HUDEP-2 (cell line): ENCODE measurements at regions not wholly inside any gene's neighbourhood (a gene's known extent, or its start where the extent isn't known, plus 50 kb on each side); places are given as distances from the start of the nearest gene placed in this dataset.
"Not testable (repeated sequence)": the region's sequence is repeated elsewhere in the genome, so short reads cannot be mapped to it uniquely, and the experiment has no call there.

Experiments
- DNase-seq, 76 experiments: peaks; one replicate each; lab custom pipeline; 2025; ENCODE audit not compliant: unreplicated experiment in 76 of 76; lab: John Stamatoyannopoulos, UW

DNA sequence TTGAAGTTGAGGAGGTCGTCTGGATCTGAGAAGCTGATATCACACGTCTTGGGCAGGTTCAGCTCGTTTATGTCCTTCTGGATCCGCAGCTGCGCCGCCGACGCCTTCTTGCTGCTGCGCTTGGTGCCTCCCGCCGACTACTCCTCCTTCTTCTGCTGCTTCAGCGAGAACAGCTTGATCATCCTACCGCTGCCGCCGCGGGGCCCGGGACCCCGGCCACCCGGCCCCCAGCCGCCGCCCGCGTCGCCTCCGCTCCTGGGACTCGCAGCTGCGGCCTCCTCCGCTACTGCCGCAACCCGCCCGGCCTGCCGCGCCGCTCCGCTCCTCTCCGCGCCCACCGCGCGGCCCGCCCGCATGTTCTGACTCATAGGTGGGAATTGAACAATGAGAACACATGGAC, 1710.6 kb downstream of the TP53TG3F start:
- DNase-seq = not testable (repeated sequence)

DNA sequence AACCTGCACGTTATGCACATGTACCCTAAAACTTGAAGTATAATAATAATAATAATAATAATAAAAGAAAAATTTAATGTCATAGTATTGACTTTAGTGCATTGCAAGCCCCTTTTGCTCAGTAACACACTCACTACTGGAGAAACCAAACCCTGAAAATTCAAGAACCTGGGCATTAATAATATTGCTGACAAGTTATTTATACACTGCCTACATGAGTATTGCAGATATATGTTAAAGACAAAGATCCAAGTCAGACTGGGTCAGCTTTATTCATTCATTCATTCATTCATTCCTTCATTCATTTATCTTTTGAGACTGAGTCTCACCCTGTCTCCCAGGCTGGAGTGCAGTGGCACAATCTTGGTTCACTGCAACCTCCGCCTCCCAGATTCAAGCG, 1711.2 kb downstream of the TP53TG3F start:
- DNase-seq = no peak

DNA sequence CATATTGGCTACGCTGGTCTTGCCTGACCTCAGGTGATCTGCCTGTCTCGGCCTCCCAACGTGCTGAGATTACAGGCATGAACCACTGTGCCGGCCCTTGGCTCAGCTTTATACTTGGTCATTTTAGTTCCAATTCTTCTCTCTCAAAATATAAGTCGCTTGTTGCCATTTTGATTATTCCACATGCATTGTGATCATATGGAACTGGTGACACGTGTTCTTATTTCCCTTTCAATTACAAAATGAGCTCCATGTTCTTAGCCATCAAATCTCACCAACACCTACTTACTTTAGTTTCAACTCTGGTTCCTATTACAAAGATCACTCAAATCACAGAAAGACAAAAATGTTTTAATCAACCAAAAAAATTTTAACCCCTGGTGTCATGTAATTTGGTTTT, 1711.7 kb downstream of the TP53TG3F start:
- no peak for DNase-seq

DNA sequence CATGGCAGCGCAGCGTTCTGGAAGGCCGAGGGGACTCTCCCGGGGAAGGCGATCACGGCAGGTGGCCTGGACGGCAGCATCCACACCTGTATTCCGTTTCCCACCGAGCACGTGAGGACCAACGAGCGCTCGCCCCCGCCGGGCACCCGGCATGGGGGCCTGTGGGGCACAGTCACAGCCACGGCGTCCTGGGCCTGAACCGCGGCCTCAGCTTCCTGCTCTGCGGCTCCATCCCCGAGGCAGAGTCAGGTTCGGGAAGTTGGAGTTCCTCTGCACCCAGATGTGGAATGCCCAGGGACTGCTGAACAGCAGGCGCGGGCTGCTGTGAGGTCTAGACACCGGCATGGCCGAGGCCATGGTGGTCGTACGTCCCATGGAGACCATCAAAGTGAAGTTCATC, 1713.9 kb downstream of the TP53TG3F start:
- DNase-seq = no peak

DNA sequence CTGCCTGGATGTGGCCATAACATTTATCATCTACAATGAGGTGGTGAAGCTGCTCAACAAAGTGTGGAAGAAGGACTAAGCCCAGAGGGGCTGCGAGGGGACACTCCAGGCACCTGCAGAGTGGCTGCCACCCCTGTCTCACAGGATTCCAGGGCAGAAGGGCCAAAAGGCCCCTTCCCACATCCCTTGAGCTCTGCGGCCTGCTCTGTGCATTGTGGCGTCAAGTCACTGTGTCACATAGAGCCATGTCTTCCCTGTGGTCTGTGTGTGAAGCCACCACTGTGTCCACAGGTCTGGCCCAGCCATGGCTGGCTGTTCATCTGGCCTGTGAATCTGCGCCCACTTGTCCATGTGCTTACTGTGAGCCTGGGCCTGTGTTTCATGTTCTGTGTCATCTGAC, 1714.6 kb downstream of the TP53TG3F start:
- DNase-seq = no peak

DNA sequence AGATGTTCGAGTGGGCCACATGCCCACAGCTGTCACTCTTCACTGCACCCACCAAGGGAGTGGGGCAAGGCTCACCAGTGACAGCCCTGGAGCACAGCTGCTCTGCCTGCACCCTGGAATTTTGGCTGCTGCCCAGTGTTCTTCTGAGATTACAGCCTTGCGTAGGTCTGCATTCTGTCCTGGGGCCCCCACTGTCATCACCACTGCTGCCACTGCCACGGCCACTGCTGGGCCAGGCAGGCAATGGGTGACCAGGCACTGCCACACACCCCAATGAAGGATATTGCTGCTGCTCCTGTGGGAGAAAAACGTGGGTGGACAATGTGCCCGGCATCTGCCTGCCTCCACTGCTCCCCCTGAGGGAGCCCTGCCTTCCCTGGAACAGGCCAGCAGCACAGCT, 1717.0 kb downstream of the TP53TG3F start:
- no peak for DNase-seq

DNA sequence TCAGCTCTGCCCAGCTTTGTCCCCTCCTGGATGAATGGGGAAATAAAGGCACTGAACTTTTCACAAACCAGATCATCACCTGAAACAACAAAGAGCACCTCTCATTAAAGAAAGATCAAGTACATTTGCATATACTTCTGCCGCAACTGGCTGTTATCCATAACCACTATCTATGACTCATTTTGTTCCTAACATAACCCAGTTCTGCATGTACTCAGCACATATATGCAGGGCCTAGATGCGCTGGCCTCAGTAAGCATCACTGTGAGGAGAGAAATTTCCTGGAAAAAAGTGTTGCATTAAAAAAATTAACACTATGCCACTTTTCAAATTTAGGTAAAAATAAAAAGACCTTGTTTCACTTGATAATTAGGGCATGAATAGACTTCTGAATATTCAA, 1718.4 kb downstream of the TP53TG3F start:
- no peak for DNase-seq

DNA sequence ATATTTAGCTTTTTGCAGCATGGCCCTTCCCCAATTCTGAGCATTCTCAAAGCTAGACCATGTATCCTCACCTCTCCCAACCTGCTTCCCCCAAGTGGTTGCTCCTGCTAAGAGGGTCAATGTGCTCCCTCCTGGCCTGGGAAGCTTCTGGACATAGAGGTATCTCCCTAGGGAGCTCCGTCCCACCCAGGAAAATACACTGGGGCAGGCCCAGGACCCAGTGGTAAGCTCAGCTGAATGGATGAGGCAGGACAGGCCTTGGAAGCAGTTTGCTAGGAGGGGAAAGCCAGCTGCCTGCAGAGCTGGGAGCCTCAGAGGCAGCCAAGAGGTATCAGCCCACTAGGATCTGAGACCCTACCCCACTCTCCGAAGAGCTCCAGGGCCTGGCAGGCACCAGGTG, 1721.6 kb downstream of the TP53TG3F start:
- no peak for DNase-seq

DNA sequence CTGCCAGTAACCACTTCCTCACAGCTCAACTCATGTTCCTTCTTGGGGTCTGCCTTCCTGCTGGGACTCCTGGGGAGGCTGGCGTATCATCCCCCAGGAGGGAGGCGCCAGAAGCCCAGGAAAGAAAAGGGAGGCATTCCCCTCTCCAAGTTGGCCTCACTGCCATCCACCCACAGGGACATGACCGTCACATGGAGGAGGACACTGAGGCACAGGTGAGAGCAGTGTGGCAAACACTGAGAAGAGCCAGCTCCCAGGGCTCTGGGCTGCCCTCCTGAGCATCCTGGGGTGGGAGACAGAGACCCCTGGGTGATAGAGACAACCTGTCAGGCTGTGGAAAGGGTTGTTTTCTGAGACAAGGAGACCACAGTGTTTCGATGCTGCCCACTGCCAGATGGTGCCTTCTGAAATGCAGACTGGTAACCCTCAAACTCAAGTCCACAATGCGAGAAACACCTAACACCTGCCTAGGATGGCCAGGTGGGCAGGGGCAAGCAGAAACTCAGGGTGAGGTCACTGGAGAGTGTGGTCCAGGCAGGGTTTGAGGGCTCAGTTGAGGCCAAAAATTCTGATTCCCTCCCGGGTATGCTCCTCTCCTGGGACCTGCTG, 1722.1 kb downstream of the TP53TG3F start:
- DNase-seq = no peak

DNA sequence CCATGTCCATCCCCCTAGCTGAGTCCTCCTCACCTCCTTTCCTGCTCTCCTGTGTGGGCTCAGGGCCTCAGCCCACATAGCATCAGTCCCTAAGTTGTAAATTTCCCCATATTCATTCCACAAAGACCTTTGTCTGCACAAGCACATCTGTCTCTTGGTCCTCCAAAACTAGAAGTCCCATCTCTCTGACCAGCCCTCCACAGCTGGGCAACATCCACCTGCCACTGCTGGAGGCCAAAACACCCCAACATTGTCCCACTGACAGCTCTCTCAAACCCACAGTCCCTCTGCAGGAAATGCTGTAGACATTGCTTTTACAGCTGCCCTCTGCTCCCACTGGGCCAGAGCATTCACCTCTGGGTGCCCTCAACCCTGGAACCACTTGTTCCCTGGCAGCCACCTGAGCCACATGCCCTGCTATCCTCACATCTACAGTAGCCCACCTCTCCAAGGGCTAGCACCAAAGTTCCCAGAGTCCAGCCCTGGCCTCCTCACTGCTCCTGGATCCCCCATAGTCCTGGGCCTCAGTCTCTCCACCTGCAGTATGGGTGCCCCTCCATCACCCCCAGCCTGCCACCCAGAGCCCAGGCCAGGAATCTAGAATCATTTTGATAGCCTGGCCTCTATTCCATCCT, 1722.7 kb downstream of the TP53TG3F start:
- DNase-seq = no peak

DNA sequence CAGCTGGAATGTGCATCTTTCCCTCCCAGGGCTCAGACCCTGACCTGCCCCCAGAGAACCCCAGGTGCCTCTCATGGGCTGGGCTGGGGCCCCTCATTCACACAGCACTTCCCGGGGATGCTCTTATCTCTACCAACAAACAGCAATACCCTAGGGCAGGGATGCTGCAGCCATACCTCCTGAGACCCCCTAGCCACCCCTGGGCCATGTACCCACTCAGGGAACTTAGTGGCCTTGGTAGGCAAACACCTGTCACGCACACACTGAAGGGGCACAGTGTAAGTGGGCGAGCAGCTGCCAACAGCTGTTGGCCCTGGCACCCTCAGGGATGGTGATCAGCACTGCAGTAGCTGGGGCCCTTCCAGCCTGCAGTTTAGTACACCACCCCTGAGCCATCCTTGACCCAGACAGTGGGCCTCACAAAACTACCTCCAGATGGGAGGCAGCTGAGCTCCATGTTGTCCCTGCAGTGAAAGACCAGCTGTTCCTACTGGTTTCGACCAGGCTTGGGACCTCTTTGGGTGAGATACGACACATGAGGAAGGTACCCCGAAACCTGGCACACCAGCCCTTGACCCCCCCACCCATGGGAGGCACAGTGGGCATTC, 1723.6 kb downstream of the TP53TG3F start:
- DNase-seq = no peak

DNA sequence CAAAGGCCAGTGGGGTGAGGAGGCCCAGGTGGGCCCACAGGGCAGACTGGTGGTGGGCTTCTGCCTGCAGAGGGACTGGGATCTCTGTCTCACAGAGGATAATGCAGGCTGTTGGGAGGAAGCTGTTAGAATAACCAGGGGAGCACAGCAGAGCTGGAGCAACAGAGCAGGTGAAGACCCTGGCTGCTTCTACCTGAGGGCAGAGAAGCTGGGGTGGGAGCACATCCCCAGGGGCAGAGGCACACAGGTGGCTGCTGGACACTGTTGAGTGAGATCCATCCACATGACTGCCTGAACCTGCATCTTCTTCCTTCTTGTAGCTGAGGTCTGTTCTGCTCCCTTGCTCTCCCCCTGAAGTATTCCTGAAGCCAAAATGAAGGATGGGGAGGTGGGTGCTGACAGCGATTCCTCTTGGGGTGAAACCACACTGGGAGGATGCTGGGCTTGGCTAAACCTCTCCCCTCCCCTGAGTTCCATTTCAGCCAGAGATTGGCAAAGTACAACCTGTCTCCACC, 1725.0 kb downstream of the TP53TG3F start:
- DNase-seq = no peak

DNA sequence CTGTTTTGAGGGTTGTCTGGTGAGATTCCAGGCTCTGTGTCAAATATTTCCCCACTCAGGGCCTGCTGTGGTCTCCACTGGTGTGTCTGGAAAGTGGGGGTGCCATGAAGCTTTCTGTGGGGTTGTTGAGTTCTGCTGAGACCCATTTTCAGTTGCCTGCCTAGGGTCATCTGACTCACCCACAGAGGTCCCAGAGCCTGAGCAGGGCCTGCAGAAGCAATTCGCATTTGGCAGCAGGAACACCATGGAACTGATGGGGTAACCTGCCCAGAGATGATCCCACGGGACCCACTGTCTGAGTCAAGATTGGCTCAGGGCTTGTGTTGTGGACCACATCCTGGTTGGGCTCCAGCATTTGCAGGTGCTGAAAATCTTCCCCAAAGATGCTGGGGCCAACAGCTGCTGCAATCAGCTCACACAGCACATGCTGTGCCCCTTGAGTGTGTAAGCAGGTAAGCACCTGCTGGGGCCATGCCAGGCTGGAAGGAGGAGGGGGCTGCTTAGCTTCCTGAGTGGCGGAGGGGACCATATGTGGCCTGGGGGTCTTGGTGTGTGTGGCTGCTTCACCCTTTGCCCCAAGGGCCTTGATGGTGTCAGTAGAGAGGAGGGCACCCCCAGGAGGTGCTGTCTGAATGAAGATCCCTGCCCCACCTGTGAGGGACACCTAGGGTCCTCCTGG, 1726.1 kb downstream of the TP53TG3F start:
- DNase-seq = no peak

DNA sequence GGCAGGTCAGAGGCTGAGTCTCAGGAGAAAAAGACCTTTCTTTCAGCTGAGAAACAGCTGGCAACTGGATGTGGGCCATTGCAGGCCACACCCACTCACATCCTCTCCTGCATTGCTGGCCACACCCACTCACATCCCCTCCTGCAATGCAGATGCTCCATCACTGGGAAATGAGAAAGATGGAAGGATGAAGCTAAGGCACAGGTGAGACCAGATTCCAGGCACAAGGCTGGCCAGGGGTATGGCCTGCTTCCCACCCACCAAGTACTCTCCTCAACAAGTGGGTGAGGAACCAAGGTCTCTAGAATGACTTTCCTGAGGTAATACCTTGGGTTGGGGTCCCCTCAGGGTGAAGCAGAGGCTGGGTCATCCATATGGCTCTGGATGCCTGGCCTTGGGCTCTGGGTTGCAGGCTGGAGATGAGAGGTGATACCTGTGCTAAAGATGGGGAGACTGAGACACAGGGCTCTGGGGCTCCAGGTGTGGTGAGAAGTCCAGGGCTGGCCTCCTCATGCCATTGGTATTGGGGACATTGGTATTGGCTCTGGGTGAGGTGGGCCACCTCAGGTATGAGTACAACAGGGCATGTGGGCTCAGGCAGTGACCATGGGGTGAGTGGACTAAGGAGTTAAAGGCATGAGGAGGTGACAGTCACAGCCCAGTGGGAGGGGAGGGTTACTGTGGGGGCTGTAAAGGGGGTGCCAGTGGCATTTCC, 1726.8 kb downstream of the TP53TG3F start:
- DNase-seq = no peak

DNA sequence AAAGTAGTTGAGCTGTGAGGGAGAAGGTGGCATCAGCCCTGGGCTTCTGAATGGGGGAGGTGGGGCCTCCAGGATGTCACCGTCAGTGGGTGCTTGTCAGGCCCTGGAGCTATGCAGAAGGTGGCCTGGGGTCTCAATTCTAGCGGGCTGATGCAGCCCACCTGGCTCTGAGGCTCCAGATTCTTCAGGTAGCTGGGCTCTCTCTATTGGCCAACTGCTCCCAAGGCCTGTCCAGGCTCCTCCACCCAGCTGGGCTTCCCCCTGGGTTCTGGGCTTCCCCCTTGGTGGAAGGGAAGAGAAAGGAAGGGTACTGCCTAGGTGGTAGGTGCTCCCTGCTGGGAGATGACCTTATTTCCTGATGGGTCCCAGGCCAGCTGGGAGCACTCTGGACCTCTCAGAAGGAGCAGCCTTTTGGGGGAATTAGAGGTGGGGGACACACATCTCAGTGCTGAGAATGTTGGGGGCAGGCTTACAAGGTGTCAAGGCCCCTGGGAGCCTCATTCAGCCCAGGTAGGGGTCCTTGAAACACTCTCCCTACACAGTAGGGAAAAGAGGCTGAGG, 1728.3 kb downstream of the TP53TG3F start:
- DNase-seq = no peak

DNA sequence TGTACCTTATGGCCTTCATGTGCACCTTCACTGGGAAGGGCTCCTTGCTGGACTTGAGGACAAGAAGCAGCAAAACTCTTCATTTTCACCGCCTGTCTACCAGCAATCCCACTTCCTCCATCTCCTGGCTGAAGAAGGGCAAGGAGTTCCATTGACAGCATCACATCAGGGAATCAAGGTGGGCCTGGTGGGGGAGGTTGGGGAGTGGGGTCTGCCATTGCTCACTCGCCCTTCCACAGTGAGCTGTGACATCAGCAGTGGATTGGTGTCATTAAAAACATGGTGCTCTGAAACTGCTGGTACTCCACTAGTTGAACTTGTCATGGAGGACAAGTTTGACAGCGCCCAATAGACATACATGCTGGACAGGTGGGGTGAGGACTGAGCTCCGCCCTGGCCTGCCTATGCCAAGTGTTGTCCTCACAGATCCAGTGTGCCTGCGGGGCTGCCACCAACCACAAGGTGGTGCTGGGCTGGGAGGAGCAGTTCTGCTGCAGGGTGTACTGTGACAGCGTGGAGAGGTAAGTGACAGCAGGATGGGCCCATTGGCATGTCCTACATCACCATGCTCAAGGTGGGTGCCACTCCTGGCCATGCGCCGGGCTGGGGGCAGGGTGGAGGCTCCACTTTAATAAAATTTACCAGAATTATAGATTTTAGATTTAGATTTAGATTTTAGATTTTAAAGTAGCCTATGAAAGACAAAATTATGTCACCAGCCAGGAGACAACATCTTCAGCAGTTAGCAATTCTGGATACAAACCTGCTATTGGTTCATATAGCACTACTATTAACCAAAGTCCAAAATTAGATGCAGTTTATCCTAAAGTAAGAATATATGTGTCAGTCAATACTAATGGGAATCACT, 1729.1 kb downstream of the TP53TG3F start:
- peak in 1 of 76 experiments; percentile 0 for DNase-seq

DNA sequence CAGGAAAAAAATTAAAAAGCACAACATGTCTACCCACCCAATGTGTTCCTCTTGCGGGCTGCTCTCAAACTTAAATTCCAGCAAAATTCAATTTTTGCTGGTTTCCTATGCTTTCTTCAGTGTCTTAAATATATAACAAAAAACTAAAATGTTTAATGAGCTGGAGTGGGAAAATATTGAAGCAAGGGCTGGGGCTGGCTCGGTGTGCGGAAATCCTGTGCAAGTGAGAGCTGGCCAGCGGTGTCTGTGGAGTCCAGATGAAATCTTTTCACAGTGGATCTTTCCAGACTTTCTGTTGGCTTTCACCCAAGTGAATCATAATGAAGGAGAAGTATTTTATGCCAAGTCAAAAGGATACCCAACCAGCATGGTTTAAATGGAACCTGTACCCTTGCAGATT, 1733.6 kb downstream of the TP53TG3F start:
- DNase-seq = no peak

DNA sequence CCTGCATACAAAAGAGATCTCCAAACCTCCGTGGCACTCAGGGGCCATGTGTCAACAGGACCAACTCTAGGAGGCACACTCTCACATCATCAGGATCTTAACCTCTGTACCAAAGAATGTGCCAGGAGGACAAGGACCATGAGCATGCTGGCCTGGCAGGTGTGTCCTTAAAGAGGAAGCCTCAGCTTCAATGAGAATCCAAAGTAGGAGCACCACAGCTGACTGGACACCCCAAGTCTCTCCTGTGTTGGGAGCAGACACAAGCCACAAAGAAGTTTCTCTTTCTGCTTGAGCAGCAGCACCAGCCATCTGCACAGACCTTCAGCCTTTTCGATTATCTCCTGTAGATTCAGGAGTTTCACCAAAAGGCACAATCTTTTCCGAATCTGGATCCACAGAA, 1734.5 kb downstream of the TP53TG3F start:
- DNase-seq = no peak

DNA sequence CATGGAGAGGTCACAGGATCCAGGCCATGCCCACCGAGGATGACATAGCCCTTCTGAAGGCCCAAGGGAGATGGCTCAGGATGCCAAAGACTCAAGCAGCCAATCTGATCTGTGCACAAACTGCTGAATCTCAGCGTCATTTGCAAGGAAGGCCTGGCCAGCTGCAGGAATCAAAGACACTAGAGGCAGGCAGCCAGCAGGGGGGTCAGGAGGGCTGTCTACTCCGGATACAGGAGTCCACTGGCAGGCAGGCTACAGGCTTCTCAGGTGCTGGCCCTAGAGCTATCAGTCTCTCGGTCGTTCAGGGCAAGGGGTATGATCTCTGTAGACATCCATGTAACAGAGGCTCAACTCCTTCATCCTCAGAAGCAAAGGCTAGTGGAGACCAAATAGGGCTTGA, 1735.3 kb downstream of the TP53TG3F start:
- no peak for DNase-seq
